MG63 (cell line): ENCODE measurements at regions not wholly inside any gene's neighbourhood (a gene's known extent, or its start where the extent isn't known, plus 50 kb on each side); places are given as distances from the start of the nearest gene placed in this dataset.
"Not testable (repeated sequence)": the region's sequence is repeated elsewhere in the genome, so short reads cannot be mapped to it uniquely, and the experiment has no call there.

Experiments
- DNase-seq: peaks from one replicate; pipeline ENCODE4 v3.0.0-alpha.2; 2020
- H3K27me3 ChIP-seq: fragments of 250-450 bp; sonication (Bioruptor Pico); 2 replicates; pipeline ENCODE4 v1.5.1; 2020; ENCODE audit warnings: mild to moderate bottlenecking, moderate library complexity
- H3K36me3 ChIP-seq: fragments of 250-450 bp; sonication (Bioruptor Pico); 2 replicates; pipeline ENCODE4 v1.5.1; 2020; ENCODE audit warnings: mild to moderate bottlenecking, moderate library complexity
- H3K4me3 ChIP-seq: fragments of 250-450 bp; sonication (Bioruptor Pico); 2 replicates; pipeline ENCODE4 v1.5.1; 2020; ENCODE audit warnings: mild to moderate bottlenecking, moderate library complexity
- H3K9me3 ChIP-seq: fragments of 250-450 bp; sonication (Bioruptor Pico); 2 replicates; pipeline ENCODE4 v1.5.1; 2020; ENCODE audit warnings: mild to moderate bottlenecking, moderate library complexity

DNA sequence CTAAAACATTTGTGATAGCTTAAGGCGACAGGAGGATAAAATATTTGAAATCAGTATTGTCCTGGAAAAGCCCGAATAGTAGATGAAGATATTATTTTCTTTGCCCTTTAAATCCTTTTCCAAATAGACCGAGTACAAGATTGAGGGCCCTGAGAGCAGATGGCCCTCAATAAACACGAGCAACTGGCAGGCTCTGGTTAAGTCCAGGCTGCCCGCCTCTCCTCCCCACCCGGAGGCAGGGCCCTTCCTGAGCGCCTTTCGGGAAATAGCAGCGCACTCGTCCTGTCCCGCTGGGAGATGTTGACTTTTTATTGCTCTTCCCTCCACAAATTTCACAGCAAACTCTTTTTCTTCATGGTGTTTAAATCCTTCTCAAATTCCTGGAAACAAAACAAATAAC is 50.8 kb upstream of the MAX start:
- H3K27me3 ChIP-seq = no peaks in the 10 kb centered on the region
- no peak overlapping the region for H3K4me3 ChIP-seq
- no peaks in the 10 kb centered on the region for H3K9me3 ChIP-seq
- DNase-seq = no peak
- no peaks in the 10 kb centered on the region for H3K36me3 ChIP-seq

DNA sequence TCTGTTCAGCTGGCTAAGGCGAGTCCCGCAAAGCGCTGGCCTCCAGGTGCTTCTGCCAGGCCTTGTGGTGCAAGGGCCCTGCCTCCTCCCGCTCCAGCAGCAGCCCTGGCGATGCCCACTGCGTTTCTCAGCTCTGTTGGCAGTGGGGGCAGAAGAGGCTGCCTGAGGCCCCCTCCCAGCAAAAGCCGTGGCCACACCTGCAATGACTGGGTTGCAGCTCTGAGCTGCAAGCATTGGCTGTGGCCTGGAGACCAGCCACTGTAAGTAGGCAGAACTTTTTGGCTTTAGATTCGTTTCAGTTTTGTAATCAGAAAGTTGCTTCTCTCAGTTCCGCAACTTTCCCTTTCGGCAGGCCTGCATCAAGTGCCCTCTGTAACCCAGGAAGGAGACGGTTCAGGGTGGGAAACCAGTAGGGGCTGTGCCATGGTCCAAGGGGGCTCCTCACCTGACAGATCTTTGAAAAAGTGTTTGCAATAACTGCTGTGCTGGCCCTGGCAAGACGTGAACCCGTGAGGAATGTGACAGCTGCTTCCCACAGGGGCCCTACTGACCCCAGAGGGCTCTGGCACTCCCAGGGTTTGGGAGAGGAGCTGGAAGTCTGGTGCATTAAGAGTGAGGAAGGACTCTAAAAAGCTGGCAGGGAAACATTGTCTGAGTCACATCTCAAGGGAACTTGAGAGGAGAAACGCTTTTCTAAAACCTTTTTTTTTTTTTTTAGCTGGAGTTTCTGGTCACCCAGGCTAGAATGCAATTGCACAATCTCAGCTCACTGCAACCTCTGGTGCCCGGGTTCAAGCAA is 54.5 kb upstream of the MAX start:
- Histone ChIP-seq H3K27me3 (no peaks in the 10 kb centered on the region), H3K36me3 (no peaks in the 10 kb centered on the region), H3K9me3 (no peaks in the 10 kb centered on the region), H3K4me3 (peak overlapping the region; percentile 12; the same call in 1 of the 2 replicates)
- DNase-seq = peak; percentile 66

DNA sequence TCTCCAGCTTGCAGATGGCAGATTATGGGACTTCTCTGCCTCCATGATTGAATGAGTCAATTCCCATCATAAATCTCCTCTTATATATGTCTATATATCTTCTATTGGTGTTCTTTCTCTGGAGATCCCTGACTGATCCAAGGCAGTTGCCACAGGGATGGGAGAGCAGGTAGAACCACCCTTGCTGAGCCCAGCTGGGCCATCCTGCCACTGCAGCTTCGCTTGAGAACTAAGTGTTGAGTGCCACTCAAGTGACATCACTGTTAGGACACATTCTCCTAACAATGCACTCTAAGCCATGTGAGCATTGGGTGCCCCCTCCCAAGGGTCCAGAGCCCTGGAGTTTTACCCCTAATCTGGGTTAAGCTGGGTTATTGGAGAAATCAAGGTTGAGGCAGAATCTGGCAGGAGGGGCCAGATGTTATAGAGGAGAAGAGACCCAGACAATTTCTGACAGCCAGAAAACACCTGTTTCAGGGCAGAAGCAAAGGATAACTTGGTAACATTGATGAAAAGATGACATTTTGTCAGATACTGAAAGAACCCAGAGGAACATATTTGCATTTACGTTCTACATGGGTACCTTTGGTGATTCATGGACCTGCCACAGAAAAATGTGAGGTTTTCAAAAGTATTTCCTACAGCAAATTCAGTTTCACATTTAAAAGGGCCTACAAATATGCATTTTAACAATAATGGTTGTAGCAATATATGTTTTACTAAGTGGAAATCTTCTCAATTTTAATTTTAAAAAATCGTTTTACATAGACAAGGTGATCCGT is 57.2 kb upstream of the MAX start:
- Histone ChIP-seq H3K36me3 (no peaks in the 10 kb centered on the region), H3K9me3 (no peaks in the 10 kb centered on the region), H3K27me3 (no peaks in the 10 kb centered on the region), H3K4me3 (no peak overlapping the region)
- DNase-seq = no peak

DNA sequence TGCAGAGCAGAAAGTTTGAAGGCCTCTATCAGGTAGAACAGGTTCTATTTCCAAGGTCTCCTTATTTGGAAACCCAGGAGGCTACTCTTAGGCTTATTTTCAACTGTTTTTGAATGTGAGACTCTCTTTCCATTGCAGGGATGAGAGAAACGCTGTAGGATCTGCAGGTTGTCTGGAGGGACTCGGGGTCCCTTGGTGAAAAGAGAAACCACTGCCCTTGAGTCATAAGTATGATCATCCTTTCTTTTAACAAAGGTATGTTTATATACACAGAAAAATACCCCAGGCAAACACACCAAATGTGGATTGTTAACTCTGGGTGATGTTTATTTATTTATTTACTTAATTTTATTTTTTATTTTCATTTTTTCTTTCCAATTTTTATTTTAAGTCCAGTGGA is 57.8 kb upstream of the MAX start:
- H3K9me3 ChIP-seq = no peaks in the 10 kb centered on the region
- no peak overlapping the region for H3K4me3 ChIP-seq

DNA sequence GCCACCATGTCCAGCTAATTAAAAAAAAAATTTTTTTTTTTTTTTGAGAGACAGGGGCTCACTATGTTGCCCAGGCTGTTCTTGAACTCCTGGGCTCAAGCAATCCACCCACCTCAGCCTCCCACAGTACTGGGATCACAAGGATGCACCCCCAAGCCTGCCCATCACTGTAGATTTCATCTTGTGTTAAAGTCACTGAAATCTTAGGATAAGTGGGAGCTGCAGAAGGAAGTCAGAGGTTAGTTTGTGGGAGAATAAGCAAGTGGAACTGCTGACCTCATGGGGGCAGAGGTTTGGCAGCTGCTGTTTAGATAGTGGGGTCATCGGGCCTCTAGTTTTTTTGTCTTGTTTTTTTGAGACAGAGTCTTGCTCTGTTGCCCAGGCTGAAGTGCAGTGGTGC is 59.7 kb upstream of the MAX start:
- Histone ChIP-seq H3K9me3 (no peaks in the 10 kb centered on the region), H3K4me3 (no peak overlapping the region), H3K36me3 (no peaks in the 10 kb centered on the region), H3K27me3 (no peaks in the 10 kb centered on the region)
- no peak for DNase-seq

More for the DNA sequence above, 57.8 kb upstream of the MAX start:
- no peak for DNase-seq
- Histone ChIP-seq H3K36me3 (no peaks in the 10 kb centered on the region), H3K27me3 (no peaks in the 10 kb centered on the region)

DNA sequence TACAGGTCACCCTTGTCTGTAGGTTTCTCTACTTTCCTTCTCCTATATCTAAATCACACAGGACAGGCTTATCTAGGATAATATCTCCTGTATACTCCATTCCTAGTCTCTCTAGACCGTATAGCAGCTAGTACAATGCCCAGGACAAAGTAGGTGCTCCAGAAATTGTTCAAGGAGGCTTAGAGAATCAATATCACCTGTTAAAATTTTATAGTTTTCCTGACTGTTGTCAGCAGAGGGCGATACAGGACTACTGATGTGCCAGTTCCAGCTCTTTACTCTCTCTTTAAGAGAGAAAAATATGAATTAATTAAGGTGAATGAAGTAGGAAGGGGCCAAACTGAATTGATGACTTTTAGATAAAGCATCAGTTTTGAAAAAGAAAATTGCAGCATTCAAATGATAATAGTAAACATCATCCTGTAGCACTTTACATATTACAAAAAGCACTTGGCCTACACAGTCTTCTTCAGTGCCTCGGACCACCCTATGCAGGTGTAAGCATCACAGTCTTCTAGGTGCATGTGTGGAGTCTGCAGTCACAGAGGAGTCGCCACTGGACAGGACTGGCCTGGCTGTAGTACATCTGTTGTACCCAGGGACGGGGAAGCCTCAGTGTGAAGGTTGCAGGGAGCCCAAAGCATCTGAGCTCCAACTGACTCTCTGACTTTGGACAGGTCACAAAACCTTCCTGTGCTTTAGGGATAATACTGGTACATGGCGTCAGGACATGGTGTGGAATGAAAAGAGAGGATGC is 61.9 kb upstream of the MAX start:
- Histone ChIP-seq H3K4me3 (no peak overlapping the region), H3K9me3 (no peaks in the 10 kb centered on the region), H3K36me3 (no peaks in the 10 kb centered on the region), H3K27me3 (no peaks in the 10 kb centered on the region)
- DNase-seq = no peak

DNA sequence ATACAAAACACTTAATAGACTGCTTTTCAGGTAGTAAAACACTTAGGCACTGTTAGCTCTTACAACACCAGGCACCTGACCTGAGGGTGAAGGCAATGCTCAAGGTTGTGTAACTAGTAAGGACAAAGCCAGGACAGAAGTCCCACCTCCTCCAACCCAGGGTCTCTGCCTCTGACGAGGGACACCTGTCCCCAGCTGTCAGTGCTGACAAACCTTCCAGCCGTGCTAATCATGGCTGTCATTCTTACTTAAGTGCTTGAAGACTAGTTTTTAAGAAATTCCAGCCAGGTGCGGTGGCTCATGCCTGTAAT is 62.5 kb upstream of the MAX start:
- H3K9me3 ChIP-seq = no peaks in the 10 kb centered on the region
- H3K27me3 ChIP-seq = no peaks in the 10 kb centered on the region
- no peaks in the 10 kb centered on the region for H3K36me3 ChIP-seq
- no peak for DNase-seq
- no peak overlapping the region for H3K4me3 ChIP-seq

DNA sequence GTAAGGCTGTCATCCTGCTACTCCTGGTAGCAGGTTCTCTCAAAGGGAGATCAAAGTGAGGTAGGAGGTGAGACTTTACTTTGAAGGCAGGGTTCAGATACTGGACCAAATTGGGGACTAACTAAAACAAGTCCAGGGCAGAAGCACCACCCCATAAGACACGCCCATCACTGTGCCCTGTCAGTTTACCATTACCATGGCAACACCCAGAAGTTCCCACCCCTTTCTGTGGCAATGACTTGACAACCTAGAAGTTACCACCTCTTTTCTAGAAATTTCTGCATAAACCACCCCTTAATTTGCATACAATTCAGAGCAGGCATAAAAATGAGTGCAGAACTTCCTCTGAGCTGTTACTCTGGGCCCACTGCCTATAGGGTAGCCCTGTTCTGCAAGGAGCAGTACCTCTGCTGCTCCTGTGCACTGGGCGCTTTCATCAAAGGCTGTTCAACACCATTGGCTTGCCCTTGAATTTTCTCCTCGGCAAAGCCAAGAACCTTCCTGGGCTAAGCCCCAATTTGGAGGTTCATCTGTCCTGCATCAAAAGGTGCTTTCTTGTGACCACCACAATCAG is 64.8 kb upstream of the MAX start:
- H3K27me3 ChIP-seq = no peaks in the 10 kb centered on the region
- no peak overlapping the region for H3K4me3 ChIP-seq
- no peaks in the 10 kb centered on the region for H3K9me3 ChIP-seq
- DNase-seq = no peak
- H3K36me3 ChIP-seq = no peaks in the 10 kb centered on the region

DNA sequence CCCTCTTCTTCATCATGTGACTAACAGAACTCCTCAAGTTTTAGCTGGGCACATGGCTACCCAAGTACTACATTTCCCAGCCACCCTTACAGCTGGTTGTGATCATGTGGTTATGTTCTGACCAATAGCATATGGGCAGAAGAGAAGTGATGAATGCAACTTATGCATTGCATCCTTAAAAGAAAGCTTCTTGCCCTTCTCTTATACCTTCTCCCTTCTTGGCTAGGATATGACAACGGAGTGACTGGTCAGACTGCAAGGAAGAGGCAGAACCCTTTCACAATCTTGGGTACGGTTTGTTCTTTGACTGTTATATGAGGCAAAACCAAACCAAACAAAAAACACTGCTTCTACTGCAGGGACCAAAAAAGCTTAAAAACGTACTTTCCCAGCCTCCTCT is 66.5 kb upstream of the MAX start:
- Histone ChIP-seq H3K36me3 (no peaks in the 10 kb centered on the region), H3K9me3 (no peaks in the 10 kb centered on the region), H3K27me3 (no peaks in the 10 kb centered on the region), H3K4me3 (no peak overlapping the region)
- no peak for DNase-seq

DNA sequence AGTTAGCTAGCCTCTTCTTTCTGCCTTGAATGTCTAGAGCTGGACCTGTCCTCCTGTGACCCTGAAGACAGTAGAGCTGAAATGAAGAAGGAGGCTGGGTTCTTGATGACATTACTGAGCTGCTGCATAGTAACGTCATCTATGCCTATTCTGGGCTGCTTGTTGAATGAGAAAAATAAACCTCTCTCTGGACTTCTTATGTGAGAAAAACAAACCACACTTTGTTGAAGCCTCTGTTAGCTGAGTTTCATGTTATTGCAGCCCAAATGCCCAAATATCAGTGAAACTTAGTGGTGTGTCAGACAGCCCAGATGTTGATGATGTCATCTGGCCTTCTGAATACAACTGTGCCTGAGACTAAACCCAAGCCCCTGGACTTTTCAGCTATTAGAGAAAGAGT is 67.0 kb upstream of the MAX start:
- no peak for DNase-seq
- Histone ChIP-seq H3K36me3 (no peaks in the 10 kb centered on the region), H3K27me3 (no peaks in the 10 kb centered on the region), H3K4me3 (no peak overlapping the region), H3K9me3 (no peaks in the 10 kb centered on the region)

DNA sequence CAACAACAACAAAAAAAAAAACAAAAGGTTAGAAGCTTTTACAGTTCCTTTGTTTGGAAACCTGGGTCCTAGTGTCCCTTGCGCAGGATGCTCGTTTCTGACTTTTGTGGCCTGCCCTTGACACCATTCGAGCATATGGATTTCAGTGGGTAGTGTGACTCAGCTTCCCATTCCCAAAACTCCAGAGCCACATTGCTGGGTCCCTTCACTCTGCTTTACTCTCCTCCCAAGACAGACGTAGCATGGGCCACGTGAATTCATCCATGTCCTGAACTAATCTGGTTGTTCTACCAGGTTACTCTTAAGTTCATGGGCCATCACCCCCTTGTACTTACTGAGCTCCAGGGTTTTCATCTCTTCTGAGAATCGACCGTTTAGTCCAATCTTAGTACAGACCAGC is 68.0 kb upstream of the MAX start:
- no peak for DNase-seq
- Histone ChIP-seq H3K27me3 (no peaks in the 10 kb centered on the region), H3K4me3 (no peak overlapping the region), H3K36me3 (no peaks in the 10 kb centered on the region), H3K9me3 (no peaks in the 10 kb centered on the region)

DNA sequence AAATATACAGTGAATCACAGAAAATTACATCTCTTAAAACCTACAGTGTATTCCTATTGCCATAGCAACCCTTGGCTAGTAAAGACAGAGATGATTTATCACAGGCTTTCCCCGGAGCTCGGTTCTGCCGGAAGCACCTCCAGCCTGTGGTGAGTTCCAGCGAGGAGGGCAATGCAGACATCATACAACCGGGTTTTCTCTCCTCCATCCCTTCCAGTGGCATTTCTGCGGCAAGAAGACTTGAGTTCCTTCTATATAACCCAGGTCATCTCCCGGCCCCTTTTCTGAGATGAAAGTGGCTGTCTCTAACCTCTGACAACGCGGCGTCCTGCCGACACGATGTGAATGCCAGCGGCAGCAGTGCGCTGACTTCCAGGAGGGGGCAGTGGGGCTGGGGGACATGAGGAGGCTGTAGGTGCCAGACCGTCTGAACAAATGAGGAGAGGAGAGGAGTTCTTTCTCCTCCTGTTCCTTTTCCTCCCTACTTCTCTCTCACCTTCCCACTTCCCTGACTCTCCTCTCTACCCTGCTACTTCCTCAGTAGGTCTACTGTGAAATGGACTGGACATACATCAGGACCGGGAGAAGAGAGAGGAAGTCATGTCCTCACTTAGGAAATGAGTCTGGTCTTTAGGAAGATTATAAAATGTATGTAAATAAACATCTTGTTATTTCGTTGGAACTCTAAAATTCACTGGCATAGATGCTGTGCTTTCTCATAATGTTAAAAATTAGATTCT is 68.6 kb upstream of the MAX start:
- Histone ChIP-seq H3K4me3 (no peak overlapping the region), H3K36me3 (no peaks in the 10 kb centered on the region), H3K27me3 (no peaks in the 10 kb centered on the region), H3K9me3 (no peaks in the 10 kb centered on the region)
- no peak for DNase-seq

DNA sequence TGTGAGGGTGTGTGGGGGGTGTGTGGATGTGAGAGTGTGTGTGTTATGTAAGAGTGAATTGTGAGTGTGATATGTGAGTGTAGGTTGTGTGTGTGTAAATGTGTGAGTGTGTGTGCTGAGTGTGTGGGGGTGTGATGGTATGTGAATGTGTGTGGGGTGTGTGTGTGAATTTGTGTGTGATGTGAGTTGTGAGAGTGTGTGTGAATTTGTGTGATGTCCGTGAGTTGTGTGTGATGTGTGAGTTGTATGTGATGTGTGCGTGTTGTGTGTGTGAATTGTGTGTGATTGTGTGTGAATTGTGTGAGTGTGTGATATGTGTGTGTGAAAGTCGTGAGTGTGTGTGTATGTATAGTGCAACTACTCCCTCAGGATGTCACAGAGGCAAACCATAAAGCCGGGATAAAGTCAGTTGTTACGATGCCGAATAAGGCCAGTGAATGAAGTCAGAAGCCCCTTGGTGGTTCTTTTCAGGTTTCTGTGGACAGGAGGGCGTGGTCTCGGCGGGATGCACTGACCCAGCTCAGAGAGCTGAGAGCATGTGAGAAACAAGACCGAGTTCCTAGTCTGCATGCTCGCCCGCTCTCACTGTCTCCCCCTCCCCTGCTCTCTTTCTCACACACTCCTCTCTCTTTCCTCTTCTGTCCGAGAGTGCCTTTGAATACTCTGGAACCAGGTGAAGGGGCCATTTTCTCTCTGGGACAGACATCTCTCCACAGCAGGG is 71.8 kb upstream of the MAX start:
- DNase-seq = no peak
- no peaks in the 10 kb centered on the region for H3K9me3 ChIP-seq
- no peak overlapping the region for H3K4me3 ChIP-seq
- no peaks in the 10 kb centered on the region for H3K36me3 ChIP-seq
- H3K27me3 ChIP-seq = no peaks in the 10 kb centered on the region

DNA sequence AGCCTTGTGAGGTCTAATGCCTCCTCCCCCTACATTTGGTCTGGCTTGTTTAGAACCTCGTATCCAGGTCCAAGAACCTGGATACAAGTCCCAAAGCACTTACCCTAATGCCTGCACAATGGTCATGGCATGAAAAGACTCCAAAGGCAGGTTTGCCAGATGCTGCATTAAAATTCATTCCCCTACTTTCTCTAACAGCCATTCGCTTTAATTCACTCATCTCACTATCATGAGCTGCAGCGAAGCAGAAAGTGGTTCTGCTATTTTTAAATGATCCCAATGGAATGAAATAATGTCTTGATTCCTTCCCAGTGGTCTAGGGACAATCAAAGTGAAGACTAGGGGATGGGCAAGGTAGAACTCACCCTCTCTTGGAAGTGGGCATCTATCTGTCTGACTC is 72.5 kb upstream of the MAX start:
- no peak overlapping the region for H3K4me3 ChIP-seq
- DNase-seq = no peak

DNA sequence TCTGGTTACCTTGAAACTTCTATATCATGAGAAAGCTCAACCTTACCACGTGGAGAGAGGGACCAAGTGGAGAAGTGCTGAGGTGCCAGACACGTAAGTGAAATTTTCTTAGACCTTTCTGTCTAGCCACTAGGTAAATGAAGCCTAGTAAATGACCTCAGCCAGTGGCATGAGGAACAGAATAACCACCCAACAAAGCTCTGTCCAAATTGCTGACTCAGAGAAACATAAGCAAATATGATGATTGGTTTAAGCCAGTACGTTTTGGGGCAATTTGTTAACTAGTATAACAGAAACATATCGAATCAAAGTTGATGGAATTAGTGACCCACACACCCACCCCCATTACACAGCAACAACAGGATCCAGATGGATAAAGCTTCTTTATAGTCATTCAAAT is 75.2 kb upstream of the MAX start:
- Histone ChIP-seq H3K4me3 (no peak overlapping the region), H3K27me3 (no peaks in the 10 kb centered on the region), H3K36me3 (no peaks in the 10 kb centered on the region), H3K9me3 (no peaks in the 10 kb centered on the region)
- DNase-seq = no peak

More for the DNA sequence above, 72.5 kb upstream of the MAX start:
- Histone ChIP-seq H3K9me3 (no peaks in the 10 kb centered on the region), H3K36me3 (no peaks in the 10 kb centered on the region), H3K27me3 (no peaks in the 10 kb centered on the region)

DNA sequence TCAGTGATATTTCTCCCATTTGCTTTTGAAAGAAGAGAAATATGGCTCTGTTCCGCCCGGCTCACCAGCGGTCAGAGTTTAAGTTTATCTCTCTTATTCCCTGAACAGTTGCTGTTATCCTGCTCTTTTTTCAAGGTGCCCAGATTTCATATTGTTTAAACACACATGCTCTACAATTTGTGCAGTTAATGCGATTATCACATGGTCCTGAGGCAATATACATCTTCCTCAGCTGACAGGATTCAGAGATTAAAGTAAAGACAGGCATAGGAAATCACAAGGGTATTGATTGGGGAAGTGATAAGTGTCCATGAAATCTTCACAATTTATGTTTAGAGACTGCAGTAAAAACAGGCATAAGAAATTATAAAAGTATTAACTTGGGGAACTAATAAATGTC is 76.9 kb upstream of the MAX start:
- H3K9me3 ChIP-seq, H3K27me3 ChIP-seq, H3K36me3 ChIP-seq, DNase-seq, H3K4me3 ChIP-seq: not testable (repeated sequence)
